HTR-8/SVneo (cell line): ENCODE measurements at regions not wholly inside any gene's neighbourhood (a gene's known extent, or its start where the extent isn't known, plus 50 kb on each side); places are given as distances from the start of the nearest gene placed in this dataset.

Experiments
- DNase-seq: peaks from one replicate; pipeline ENCODE4 v3.0.0; 2011; ENCODE audit warnings: low spot score, mixed read lengths; ENCODE audit not compliant: insufficient read length
- FAIRE-seq: peaks from 2 replicates; lab custom pipeline; 2011; peaks lifted over from hg19 to GRCh38; lab: Jason Lieb, UNC

DNA sequence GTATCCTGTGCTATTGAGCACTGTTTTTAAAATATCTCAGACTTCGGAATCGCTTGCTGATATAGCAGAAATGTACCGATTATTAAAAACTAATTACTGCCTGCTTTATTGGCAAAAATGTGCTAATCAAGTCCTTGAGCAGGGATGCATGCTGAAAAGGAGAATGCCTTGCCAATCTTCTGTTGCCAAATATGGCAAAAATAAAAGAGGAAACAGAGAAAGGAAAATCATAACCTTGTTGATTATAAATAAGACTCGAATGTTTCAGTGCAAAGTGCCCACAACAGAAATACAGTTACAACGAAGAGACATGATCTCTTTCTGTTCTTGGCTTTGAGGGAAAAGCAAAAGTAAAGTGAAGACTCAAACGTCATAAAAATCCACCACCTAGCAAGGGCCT, 248.5 kb downstream of the TMEM182 start:
- FAIRE-seq: no peak
- DNase-seq: no peak

DNA sequence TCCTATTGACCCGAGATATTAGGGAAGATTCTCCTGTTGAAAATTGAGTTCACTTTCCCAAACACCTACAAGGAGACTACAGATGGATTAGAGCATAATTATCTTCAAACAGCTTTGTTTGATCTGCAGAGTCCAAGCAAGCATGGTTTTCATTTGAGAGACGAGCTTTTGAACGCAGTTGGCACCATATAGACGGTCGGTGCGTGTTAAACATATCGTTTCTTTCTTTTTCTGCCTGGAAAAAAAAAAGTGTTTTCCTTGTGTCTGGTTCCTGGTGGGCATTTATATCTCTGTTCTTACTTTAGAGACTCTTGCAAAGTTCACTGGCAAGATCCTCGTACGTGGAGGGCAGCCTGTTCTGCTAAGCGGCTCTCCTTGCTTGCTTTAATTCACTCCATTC, 248.9 kb downstream of the TMEM182 start:
- no peak for DNase-seq
- no peak for FAIRE-seq

- FAIRE-seq: no peak
- DNase-seq: no peak
Measured at GRCh38 chr2:103012590-103012989, 250.8 kb downstream of the TMEM182 start.

DNA sequence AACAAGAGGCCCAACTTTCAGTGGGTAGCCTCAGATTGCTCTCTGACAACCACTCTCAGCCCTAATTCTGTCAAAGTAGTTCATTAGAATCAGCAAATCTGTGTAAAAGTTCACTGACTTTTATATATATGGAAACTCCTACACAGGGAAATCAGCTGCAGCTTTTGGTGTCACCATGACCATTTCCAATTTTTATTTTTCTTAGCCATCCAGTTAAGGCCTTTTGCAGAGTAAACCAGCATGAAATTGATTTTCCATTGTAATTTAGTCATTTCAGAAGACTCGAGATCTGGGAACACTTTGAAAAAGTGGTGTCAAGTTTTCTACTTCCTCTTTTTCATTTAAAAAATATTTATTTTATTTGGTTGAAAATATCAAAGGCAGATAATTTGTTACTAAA, 263.2 kb downstream of the TMEM182 start:
- no peak for DNase-seq
- FAIRE-seq: no peak

GRCh38 chr2:103028181-103028580, 266.4 kb downstream of the TMEM182 start:
- DNase-seq (no peak), FAIRE-seq (no peak)
